Lung (tissue), 12 donors: ENCODE measurements at regions not wholly inside any gene's neighbourhood (a gene's known extent, or its start where the extent isn't known, plus 50 kb on each side); places are given as distances from the start of the nearest gene placed in this dataset. TPM values are rescaled to one million over a fixed set of nuclear protein-coding genes. Genes with fewer than 3 reads are reported as not detected.

Experiments used
- ATAC-seq: fragments of 200-7000 bp; cut with Tn5 transposase; one replicate; pipeline ENCODE4 v1.9.1; 2020; ENCODE audit warnings: moderate number of reproducible peaks; ENCODE audit not compliant: insufficient read depth, low FRiP score
- DNase-seq, 3 donors: peaks; one replicate each; pipeline ENCODE4 v3.0.0-alpha.2; 2013 to 2017
- H3K27ac ChIP-seq, 2 donors: one replicate each; pipeline ENCODE4 v1.5.1; 2013; ENCODE audit warnings: mild to moderate bottlenecking in 2 of 2, moderate library complexity in 2 of 2, control low read depth in 1 of 2, inconsistent platforms in 1 of 2, low read depth in 1 of 2, low read length in 1 of 2
- H3K27me3 ChIP-seq, 3 donors: one replicate each; pipeline ENCODE4 v1.5.1; 2013; ENCODE audit warnings: low read length in 2 of 3; ENCODE audit not compliant: control insufficient read depth in 3 of 3, insufficient read depth in 3 of 3
- H3K36me3 ChIP-seq, 4 donors: one replicate each; pipeline ENCODE4 v1.5.1; 2013; ENCODE audit warnings: low read length in 4 of 4, mild to moderate bottlenecking in 1 of 4, moderate library complexity in 1 of 4; ENCODE audit not compliant: control insufficient read depth in 4 of 4, insufficient read depth in 4 of 4
- H3K4me1 ChIP-seq, 5 donors: one replicate each; pipeline ENCODE4 v1.5.1; 2013; ENCODE audit warnings: low read length in 5 of 5, mild to moderate bottlenecking in 2 of 5, moderate library complexity in 1 of 5; ENCODE audit not compliant: control insufficient read depth in 5 of 5, insufficient read depth in 5 of 5
- H3K4me3 ChIP-seq: one replicate; pipeline ENCODE4 v1.5.1; 2013; ENCODE audit warnings: mild to moderate bottlenecking, control low read depth, moderate library complexity
- H3K9ac ChIP-seq, 2 donors: one replicate each; pipeline ENCODE4 v1.5.1; 2013; ENCODE audit warnings: low read length in 2 of 2, control low read depth in 1 of 2; ENCODE audit not compliant: insufficient read depth in 1 of 2
- H3K9me3 ChIP-seq, 4 donors: one replicate each; pipeline ENCODE4 v1.5.1; 2013; ENCODE audit warnings: low read length in 3 of 4, mild to moderate bottlenecking in 1 of 4, moderate library complexity in 1 of 4; ENCODE audit not compliant: control insufficient read depth in 4 of 4, insufficient read depth in 3 of 4
- CTCF ChIP-seq: IDR thresholded peaks from 2 replicates; pipeline ENCODE4 v1.5.1; 2012; ENCODE audit warnings: mild to moderate bottlenecking; ENCODE audit errors: control extremely low read depth, extremely low read depth
- WGBS, 2 donors: extraction: QIAGEN DNeasy Blood & Tissue Kit; methylation state at CpG; one replicate each; pipeline ENCODE4 v1.1.7; 2013; 5-methylcytosine and 5-hydroxymethylcytosine counted together
- small RNA-seq: library from RNA; depleted of rRNA; stranded (forward); fragments of <200 nt; gene quantifications from one replicate; pipeline ENCODE3, GENCODE V24; 2014; ENCODE audit warnings: low replicate concordance
- donor health status: control.
- donor health status: control.
- donor health status: Bipolar disorder and iron deficiency.
- donor health status: healthy.
- donor health status: DM: yes; HTN: yes; CAD: no.

DNA sequence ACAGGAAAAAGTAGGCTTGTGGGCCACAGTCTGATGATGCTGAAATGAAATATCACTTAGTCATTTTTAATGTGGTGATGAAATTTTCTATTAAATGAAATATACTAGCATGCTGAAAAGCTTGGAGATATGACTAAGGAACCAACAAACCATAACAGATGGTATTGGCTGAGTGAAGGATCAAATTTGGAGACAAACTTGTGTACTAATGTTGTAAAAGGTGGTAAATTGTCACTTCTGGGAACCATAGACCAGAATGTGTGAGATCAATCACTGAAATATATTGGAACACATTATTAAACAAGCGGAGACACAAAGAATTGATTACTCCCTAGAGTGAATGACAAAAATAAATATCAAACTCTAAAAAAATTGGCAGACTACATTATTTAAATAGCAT lies 232.4 kb downstream of the DOK5 start:
- Histone ChIP-seq H3K27me3 (no peaks in the 10 kb centered on the region), H3K36me3 (no peaks in the 10 kb centered on the region), H3K27ac (no peak overlapping the region), H3K9ac (no peak overlapping the region), H3K9me3 (no peaks in the 10 kb centered on the region), H3K4me3 (no peak overlapping the region), H3K4me1 (no peaks in the 10 kb centered on the region)
- no peak for TF ChIP-seq CTCF
- WGBS, 2 donors: 92 to 95% methylated on average over 1 of the region's 1 CpG
- ATAC-seq (no peak), DNase-seq (no peak)

DNA sequence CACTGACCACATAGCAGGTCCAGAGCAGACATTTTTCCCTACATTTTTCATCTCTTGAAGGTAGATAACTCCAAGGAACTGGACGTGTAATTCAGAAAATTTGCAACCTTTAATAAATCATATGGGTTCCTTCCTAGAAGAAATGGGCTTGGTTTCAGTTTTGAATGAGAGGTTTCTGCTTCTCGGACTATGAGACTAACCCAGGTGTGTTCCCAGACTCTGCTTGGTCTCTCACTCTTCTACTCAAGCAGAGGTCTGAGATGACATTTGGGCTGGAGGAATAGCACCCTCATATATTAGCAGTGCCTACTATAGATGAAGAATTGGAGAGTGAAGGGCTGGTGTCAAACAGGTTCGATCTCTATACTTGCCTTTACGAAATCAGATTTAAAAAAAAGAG lies 231.2 kb downstream of the DOK5 start:
- no peak for DNase-seq

DNA sequence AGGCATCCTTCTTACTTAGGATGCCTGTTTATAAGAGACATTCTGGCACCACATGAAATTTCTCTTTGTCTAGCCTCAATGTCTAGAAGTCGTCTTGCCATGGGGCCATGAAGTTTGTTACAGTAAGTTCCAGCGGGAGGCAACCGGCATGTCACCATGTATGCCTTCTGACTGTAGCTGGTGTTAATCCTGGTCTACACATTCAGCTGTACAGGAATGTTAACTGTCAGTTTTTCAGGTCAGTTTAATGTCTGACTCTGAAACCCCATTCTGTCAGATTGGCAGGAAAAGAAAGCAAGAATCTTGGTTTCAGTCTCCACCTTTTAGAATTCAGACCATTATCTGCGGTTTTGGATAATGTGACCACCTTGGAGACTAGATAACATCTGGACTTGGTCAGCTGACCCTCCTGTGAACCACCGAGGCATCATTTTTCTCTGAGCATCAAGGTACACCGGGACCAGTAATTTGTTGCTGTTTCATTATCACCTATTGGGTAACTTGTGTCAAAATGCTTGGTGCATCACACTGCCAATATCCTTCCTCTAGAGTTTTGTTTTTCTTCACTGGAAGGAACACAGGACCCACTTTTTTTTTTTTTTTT lies 228.7 kb downstream of the DOK5 start:
- no peak overlapping the region for H3K27ac ChIP-seq
- 85 to 89% methylated on average over 6 of the region's 6 CpGs for WGBS, 2 donors
- H3K27me3 ChIP-seq: no peaks in the 10 kb centered on the region
- DNase-seq (no peak), ATAC-seq (no peak)
- no peak for TF ChIP-seq CTCF
- H3K36me3 ChIP-seq: no peaks in the 10 kb centered on the region
- no peak overlapping the region for H3K4me3 ChIP-seq
- H3K9me3 ChIP-seq: no peaks in the 10 kb centered on the region
- no peak overlapping the region for H3K9ac ChIP-seq
- H3K4me1 ChIP-seq: no peaks in the 10 kb centered on the region

More for the DNA sequence above, 231.2 kb downstream of the DOK5 start:
- Histone ChIP-seq H3K36me3 (no peaks in the 10 kb centered on the region), H3K27me3 (no peaks in the 10 kb centered on the region), H3K4me1 (no peaks in the 10 kb centered on the region), H3K27ac (no peak overlapping the region), H3K9me3 (no peaks in the 10 kb centered on the region), H3K9ac (no peak overlapping the region), H3K4me3 (no peak overlapping the region)
- no peak for TF ChIP-seq CTCF
- 67% methylated on average over 4 of the region's 4 CpGs for WGBS, 2 donors
- ATAC-seq: no peak

Small RNA genes in the stretch of these regions (small RNA-seq; reads per million reads assigned to genes)
- not detected for gene RNU4ATAC7P
